ENCODE measurements at regions not wholly inside any gene's neighbourhood (a gene's known extent, or its start where the extent isn't known, plus 50 kb on each side); places are given as distances from the start of the nearest gene placed in this dataset.

DNA sequence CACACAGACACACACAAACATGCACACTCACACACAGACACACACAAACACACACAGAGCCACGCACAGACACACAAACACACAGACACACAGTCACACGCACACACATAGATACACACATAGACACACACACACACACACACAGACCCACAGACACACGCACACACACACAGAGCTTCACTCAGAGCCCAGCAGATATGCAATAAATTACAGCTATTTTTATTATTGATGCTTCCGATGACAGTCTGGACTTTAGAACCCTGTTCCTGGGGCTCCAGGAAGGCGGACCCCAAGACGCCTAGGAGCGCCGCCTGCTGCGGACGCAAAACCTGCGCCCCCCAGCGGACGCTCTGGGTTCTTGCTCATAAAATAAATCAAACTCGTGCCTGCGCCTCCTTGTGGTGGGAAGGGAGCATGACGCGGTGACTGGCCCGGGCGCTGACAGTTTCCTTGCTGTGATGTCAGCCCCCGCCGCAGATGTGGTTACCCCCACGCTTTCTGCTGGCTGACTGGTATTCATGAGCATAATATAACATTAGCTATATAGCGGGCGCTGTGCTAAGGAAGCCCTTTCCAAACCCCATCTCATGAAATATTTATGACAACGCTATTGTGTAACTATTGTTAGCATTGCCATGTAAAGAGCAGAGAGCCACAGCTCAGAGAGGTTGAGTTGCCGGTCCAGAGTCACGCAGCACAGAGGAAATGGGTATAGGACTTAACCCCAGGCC, 64.4 kb upstream of the TM9SF2 start:
- H3K36me3 Mint-ChIP-seq (ENCODE audit: insufficient read depth), result peaks cover 20% of the 10 kb centered on the region
- peak overlapping the region; percentile 73 for H3K27ac Mint-ChIP-seq (ENCODE audit: low read depth)
- no peaks in the 10 kb centered on the region for H3K27me3 Mint-ChIP-seq
- no peaks in the 10 kb centered on the region for H3K9me3 Mint-ChIP-seq
- peak; percentile 94 to 98 for DNase-seq (ENCODE audit: low spot score in 2 of 2)
- peak overlapping the region; percentile 18 for H3K4me3 Mint-ChIP-seq
- peaks cover 51% of the 10 kb centered on the region for H3K4me1 Mint-ChIP-seq
- ATAC-seq (replicated peaks; ENCODE audit: extremely low read depth, poor library complexity, severe bottlenecking), result peak; percentile 52

- Mint-ChIP-seq H3K9me3 (no peaks in the 10 kb centered on the region), H3K36me3 (ENCODE audit: insufficient read depth) (peaks cover 9% of the 10 kb centered on the region), H3K27ac (ENCODE audit: low read depth) (no peak overlapping the region), H3K4me3 (no peak overlapping the region), H3K4me1 (peaks cover 31% of the 10 kb centered on the region), H3K27me3 (no peaks in the 10 kb centered on the region)
- DNase-seq (ENCODE audit: low spot score in 2 of 2), result no peak
- ATAC-seq (replicated peaks; ENCODE audit: extremely low read depth, poor library complexity, severe bottlenecking), result no peak
Measured at GRCh38 chr13:99439048-99439447, 62.2 kb upstream of the TM9SF2 start.

DNA sequence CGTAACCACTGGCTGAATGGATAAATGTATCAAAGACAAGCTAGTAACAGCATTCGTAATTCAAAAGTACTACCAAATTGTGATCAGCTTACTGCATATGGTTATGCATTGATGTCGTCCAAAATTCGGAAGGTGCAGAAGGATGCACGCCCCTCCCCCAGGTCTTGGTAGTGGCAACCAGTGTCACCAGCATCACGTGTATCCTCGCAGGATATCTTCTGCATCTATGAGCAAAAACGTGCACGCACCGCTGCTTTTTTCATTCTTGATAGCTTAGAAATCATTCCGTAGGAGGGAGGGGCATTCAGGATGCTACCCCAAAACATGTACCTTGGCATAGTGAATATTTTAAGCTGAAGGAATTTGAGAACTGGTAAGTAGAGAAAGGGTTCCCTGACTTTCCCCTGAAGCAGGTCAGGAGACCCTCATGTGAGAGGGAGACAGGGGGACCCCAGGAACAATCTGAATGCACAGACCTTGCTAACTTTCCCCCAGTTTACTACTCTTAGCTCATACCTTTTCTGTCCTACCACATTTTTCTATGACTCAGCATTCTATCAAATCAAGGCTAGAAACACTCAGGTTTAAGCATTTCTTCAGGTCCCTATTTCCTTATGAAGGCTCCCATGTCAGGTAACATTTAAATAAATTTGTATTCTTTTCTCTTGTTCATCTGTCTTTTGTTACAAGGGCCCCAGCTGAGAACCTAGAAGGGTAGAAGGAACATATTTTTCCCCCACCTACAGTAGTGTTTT, 61.2 kb upstream of the TM9SF2 start:
- H3K4me3 Mint-ChIP-seq, result no peak overlapping the region
- H3K9me3 Mint-ChIP-seq, result no peaks in the 10 kb centered on the region
- no peaks in the 10 kb centered on the region for H3K27me3 Mint-ChIP-seq
- H3K36me3 Mint-ChIP-seq (ENCODE audit: insufficient read depth), result peaks cover 6% of the 10 kb centered on the region
- no peak overlapping the region for H3K27ac Mint-ChIP-seq (ENCODE audit: low read depth)
- peaks cover 26% of the 10 kb centered on the region for H3K4me1 Mint-ChIP-seq
- no peak for DNase-seq (ENCODE audit: low spot score in 2 of 2)
- no peak for ATAC-seq (replicated peaks; ENCODE audit: extremely low read depth, poor library complexity, severe bottlenecking)

- H3K4me3 Mint-ChIP-seq, result no peak overlapping the region
- H3K27me3 Mint-ChIP-seq, result no peaks in the 10 kb centered on the region
- H3K36me3 Mint-ChIP-seq (ENCODE audit: insufficient read depth), result no peaks in the 10 kb centered on the region
- peaks cover 8% of the 10 kb centered on the region for H3K4me1 Mint-ChIP-seq
- ATAC-seq (replicated peaks; ENCODE audit: extremely low read depth, poor library complexity, severe bottlenecking), result peak; percentile 40
- H3K27ac Mint-ChIP-seq (ENCODE audit: low read depth), result no peak overlapping the region
- peak in 1 of 2 donors; percentile 52 for DNase-seq (ENCODE audit: low spot score in 2 of 2)
- H3K9me3 Mint-ChIP-seq, result no peaks in the 10 kb centered on the region
Measured at GRCh38 chr13:99442273-99442895, 58.9 kb upstream of the TM9SF2 start.

DNA sequence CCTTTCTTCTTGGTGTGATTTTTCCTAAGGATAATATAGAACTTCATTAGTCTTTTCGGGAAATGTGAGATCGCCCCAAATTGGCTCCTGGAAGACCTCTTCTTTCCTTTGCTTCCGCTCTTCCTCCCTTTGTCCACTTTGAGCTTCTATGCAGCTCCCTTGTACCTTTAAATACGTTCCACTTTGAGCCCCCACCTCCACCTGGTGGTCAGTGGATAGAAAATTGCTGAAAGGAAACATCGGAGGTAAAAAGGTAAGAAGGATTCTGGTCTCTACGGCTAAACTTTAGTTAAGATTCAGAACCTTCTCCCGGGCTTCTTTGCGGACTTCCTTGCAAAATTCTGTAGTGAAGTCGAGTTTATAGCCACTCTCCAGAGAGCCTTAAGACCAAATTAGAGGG, 55.0 kb upstream of the TM9SF2 start:
- H3K4me1 Mint-ChIP-seq, result no peaks in the 10 kb centered on the region

GRCh38 chr13:99448546-99448945, 52.7 kb upstream of the TM9SF2 start:
- Mint-ChIP-seq H3K27me3 (peaks cover 33% of the 10 kb centered on the region), H3K4me3 (no peak overlapping the region), H3K9me3 (no peaks in the 10 kb centered on the region), H3K27ac (ENCODE audit: low read depth) (no peak overlapping the region), H3K36me3 (ENCODE audit: insufficient read depth) (no peaks in the 10 kb centered on the region), H3K4me1 (peaks cover 4% of the 10 kb centered on the region)
- ATAC-seq (replicated peaks; ENCODE audit: extremely low read depth, poor library complexity, severe bottlenecking) (no peak), DNase-seq (ENCODE audit: low spot score in 2 of 2) (no peak)

More for the DNA sequence above, 55.0 kb upstream of the TM9SF2 start:
- Mint-ChIP-seq H3K4me3 (no peak overlapping the region), H3K27ac (ENCODE audit: low read depth) (no peak overlapping the region), H3K27me3 (peaks cover 13% of the 10 kb centered on the region), H3K9me3 (no peaks in the 10 kb centered on the region), H3K36me3 (ENCODE audit: insufficient read depth) (no peaks in the 10 kb centered on the region)
- ATAC-seq (replicated peaks; ENCODE audit: extremely low read depth, poor library complexity, severe bottlenecking) (no peak), DNase-seq (ENCODE audit: low spot score in 2 of 2) (no peak)

- Mint-ChIP-seq H3K27me3 (peaks cover 46% of the 10 kb centered on the region), H3K27ac (ENCODE audit: low read depth) (no peak overlapping the region), H3K36me3 (ENCODE audit: insufficient read depth) (no peaks in the 10 kb centered on the region), H3K4me3 (no peak overlapping the region), H3K9me3 (peaks cover 6% of the 10 kb centered on the region), H3K4me1 (peaks cover 6% of the 10 kb centered on the region)
- DNase-seq (ENCODE audit: low spot score in 2 of 2), result no peak
- ATAC-seq (replicated peaks; ENCODE audit: extremely low read depth, poor library complexity, severe bottlenecking), result no peak
Measured at GRCh38 chr13:99450416-99450815, 50.9 kb upstream of the TM9SF2 start.
